Type B pancreatic cell (in vitro differentiated cells): ENCODE measurements at regions not wholly inside any gene's neighbourhood (a gene's known extent, or its start where the extent isn't known, plus 50 kb on each side); places are given as distances from the start of the nearest gene placed in this dataset.

ENCODE experiments used
- DNase-seq: peaks from one replicate; pipeline ENCODE4 v3.0.0; 2021; ENCODE audit warnings: mixed read lengths; ENCODE audit not compliant: unreplicated experiment; ENCODE audit errors: extremely low spot score
- H3K27ac Mint-ChIP-seq: 2 replicates; pipeline ENCODE4 v1.8.0; 2021; ENCODE audit warnings: mild to moderate bottlenecking, mixed read lengths
- H3K27me3 Mint-ChIP-seq: 2 replicates; pipeline ENCODE4 v1.8.0; 2021; ENCODE audit warnings: mixed read lengths
- H3K36me3 Mint-ChIP-seq: 2 replicates; pipeline ENCODE4 v1.8.0; 2021; ENCODE audit warnings: mixed read lengths
- H3K4me1 Mint-ChIP-seq: one replicate; pipeline ENCODE4 v1.8.0; 2021; ENCODE audit warnings: mixed read lengths; ENCODE audit not compliant: unreplicated experiment
- H3K4me3 Mint-ChIP-seq: 2 replicates; pipeline ENCODE4 v1.8.0; 2021; ENCODE audit warnings: mild to moderate bottlenecking, mixed read lengths
- H3K9me3 Mint-ChIP-seq: 2 replicates; pipeline ENCODE4 v1.8.0; 2021; ENCODE audit warnings: mixed read lengths
- TF ChIP-seq, protein P1 (sequence below): fragments of 200-600 bp; sonication (generic); conservative IDR thresholded peaks from 2 replicates; pipeline ENCODE4 v1.5.0; 2021; ENCODE audit warnings: antibody characterized with exemption, mild to moderate bottlenecking

DNA sequence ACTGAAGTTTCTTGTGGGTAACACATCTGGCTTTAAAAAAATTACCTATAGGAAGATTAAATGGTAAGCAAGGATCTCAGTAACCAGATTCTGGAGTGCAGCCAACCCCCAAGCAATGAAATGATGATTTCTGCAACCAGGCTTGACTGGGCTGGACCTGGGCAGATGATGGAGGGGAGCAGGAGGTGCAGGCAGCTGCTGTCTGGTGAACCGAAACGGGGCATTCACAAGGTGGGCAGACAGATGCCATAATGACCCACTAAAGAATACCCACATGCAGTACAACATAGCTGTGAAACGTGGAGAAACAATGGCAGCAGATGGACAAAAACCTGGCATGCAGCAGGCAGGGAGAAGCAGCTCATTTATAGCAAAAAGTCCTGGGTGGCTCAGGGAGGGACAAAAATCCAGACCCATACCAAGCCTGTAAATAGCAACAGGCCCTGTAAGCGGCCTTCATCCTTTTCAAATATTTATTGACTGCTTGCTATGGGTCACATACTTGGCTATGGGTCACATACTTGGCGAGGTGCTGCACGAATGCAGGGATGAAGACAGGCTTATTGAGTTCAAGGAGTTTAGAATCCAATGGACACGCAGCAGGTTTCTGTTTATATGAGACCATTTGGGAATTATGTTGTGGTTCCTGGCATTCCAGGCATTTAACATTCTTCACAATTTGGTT, 244.7 kb downstream of the HRH4 start:
- Mint-ChIP-seq H3K36me3 (no peaks in the 10 kb centered on the region), H3K4me1 (no peaks in the 10 kb centered on the region), H3K27me3 (peaks cover 6% of the 10 kb centered on the region), H3K4me3 (no peak overlapping the region), H3K9me3 (peaks cover 13% of the 10 kb centered on the region), H3K27ac (no peak overlapping the region)
- TF ChIP-seq, protein P1, sequence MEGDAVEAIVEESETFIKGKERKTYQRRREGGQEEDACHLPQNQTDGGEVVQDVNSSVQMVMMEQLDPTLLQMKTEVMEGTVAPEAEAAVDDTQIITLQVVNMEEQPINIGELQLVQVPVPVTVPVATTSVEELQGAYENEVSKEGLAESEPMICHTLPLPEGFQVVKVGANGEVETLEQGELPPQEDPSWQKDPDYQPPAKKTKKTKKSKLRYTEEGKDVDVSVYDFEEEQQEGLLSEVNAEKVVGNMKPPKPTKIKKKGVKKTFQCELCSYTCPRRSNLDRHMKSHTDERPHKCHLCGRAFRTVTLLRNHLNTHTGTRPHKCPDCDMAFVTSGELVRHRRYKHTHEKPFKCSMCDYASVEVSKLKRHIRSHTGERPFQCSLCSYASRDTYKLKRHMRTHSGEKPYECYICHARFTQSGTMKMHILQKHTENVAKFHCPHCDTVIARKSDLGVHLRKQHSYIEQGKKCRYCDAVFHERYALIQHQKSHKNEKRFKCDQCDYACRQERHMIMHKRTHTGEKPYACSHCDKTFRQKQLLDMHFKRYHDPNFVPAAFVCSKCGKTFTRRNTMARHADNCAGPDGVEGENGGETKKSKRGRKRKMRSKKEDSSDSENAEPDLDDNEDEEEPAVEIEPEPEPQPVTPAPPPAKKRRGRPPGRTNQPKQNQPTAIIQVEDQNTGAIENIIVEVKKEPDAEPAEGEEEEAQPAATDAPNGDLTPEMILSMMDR = no peak
- DNase-seq = no peak

DNA sequence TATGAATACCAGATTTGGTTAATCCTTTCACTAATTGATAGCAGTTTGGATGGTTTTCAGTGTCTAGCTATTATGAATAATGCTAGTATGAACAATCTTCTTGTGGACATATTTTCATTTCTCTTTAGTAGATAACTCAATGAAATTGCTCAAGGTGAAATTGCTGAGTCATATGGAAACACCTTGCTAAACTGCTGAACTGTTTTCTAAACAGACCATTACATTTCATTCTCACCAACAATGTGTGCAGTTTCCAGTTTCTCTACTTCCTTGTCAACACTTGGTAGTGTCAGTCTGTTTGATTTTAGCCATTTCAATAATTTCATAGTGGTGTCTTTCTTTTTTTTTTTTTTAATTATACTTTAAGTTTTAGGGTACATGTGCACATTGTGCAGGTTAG, 250.0 kb downstream of the HRH4 start:
- H3K27me3 Mint-ChIP-seq = no peaks in the 10 kb centered on the region
- H3K9me3 Mint-ChIP-seq = no peaks in the 10 kb centered on the region
- no peak overlapping the region for H3K27ac Mint-ChIP-seq
- H3K4me3 Mint-ChIP-seq = no peak overlapping the region
- no peaks in the 10 kb centered on the region for H3K4me1 Mint-ChIP-seq
- no peaks in the 10 kb centered on the region for H3K36me3 Mint-ChIP-seq
- TF ChIP-seq, protein P1 = no peak
- no peak for DNase-seq

GRCh38 chr18:24719791-24720190, 259.4 kb downstream of the HRH4 start:
- DNase-seq = no peak
- TF ChIP-seq, protein P1 = no peak
- no peak overlapping the region for H3K4me3 Mint-ChIP-seq
- H3K36me3 Mint-ChIP-seq = no peaks in the 10 kb centered on the region
- no peaks in the 10 kb centered on the region for H3K4me1 Mint-ChIP-seq
- H3K27me3 Mint-ChIP-seq = no peaks in the 10 kb centered on the region
- no peak overlapping the region for H3K27ac Mint-ChIP-seq
- H3K9me3 Mint-ChIP-seq = no peaks in the 10 kb centered on the region

- DNase-seq = no peak
- Mint-ChIP-seq H3K9me3 (no peaks in the 10 kb centered on the region), H3K36me3 (no peaks in the 10 kb centered on the region), H3K4me1 (peaks cover 4% of the 10 kb centered on the region), H3K27ac (no peak overlapping the region), H3K27me3 (no peaks in the 10 kb centered on the region), H3K4me3 (no peak overlapping the region)
- TF ChIP-seq, protein P1 = no peak
These were observed 261.0 kb downstream of the HRH4 start for GRCh38 chr18:24721388-24721787.

GRCh38 chr18:24725644-24726415, 265.4 kb downstream of the HRH4 start:
- no peak overlapping the region for H3K4me3 Mint-ChIP-seq

More at GRCh38 chr18:24725644-24726415, 265.4 kb downstream of the HRH4 start:
- Mint-ChIP-seq H3K4me1 (peaks cover 15% of the 10 kb centered on the region), H3K27ac (no peak overlapping the region), H3K9me3 (no peaks in the 10 kb centered on the region), H3K36me3 (no peaks in the 10 kb centered on the region), H3K27me3 (peaks cover 16% of the 10 kb centered on the region)
- TF ChIP-seq, protein P1 = no peak
- DNase-seq = no peak
